Mammary epithelial cell (primary cell): ENCODE measurements at regions not wholly inside any gene's neighbourhood (a gene's known extent, or its start where the extent isn't known, plus 50 kb on each side); places are given as distances from the start of the nearest gene placed in this dataset.

Experiments used
- EZH2 ChIP-seq: IDR thresholded peaks from 2 replicates; pipeline ENCODE4 v1.6.1; 2012; ENCODE audit warnings: low read length, inconsistent platforms, borderline replicate concordance
- TF ChIP-seq, protein P1 (sequence below), 2 donors: IDR thresholded peaks in 1 of 2; conservative IDR thresholded peaks in 1 of 2; 2 replicates each; pipeline ENCODE4 v1.5.1; 2011 to 2012; ENCODE audit warnings: inconsistent platforms in 2 of 2, low read length in 2 of 2, mild to moderate bottlenecking in 2 of 2, control low read depth in 1 of 2, low read depth in 1 of 2; ENCODE audit not compliant: insufficient read depth in 1 of 2; ENCODE audit errors: extremely low read depth in 1 of 2

DNA sequence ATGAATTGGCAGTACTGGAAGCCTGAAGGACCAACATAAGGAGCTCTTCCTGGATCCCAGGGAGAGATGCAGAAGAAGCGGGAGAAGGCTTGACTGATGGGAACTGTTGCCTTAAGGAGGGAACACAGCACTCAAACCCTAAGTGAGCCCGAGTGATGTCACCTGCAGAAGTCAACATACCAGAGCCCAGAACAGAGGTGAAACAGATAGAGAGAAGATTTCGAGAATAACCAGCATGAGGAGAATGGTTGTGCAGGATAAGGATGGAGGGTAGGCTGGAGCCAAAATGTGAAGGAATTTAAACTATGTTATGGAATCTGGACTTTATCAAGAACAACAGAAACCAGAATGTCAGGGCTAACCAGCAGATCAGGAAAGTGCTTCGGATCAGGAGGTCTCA is 463.1 kb upstream of the DDX18 start:
- TF ChIP-seq, protein P1, sequence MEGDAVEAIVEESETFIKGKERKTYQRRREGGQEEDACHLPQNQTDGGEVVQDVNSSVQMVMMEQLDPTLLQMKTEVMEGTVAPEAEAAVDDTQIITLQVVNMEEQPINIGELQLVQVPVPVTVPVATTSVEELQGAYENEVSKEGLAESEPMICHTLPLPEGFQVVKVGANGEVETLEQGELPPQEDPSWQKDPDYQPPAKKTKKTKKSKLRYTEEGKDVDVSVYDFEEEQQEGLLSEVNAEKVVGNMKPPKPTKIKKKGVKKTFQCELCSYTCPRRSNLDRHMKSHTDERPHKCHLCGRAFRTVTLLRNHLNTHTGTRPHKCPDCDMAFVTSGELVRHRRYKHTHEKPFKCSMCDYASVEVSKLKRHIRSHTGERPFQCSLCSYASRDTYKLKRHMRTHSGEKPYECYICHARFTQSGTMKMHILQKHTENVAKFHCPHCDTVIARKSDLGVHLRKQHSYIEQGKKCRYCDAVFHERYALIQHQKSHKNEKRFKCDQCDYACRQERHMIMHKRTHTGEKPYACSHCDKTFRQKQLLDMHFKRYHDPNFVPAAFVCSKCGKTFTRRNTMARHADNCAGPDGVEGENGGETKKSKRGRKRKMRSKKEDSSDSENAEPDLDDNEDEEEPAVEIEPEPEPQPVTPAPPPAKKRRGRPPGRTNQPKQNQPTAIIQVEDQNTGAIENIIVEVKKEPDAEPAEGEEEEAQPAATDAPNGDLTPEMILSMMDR (conservative IDR thresholded peaks at IDR 0.05 in 1 of 2, IDR thresholded peaks at IDR 0.05 in 1 of 2; ENCODE audit: extremely low read depth in 1 of 2, insufficient read depth in 1 of 2, low read depth in 1 of 2, low read length in 2 of 2): no peak
- TF ChIP-seq EZH2: no peak
